Testis (tissue), 2 donors: ENCODE measurements at regions not wholly inside any gene's neighbourhood (a gene's known extent, or its start where the extent isn't known, plus 50 kb on each side); places are given as distances from the start of the nearest gene placed in this dataset.
"Not testable (repeated sequence)": the region's sequence is repeated elsewhere in the genome, so short reads cannot be mapped to it uniquely, and the experiment has no call there.

Experiments
- DNase-seq: peaks from one replicate; pipeline ENCODE4 v3.0.0-alpha.2; 2019
- H3K27ac ChIP-seq, 2 donors: fragments of 200-600 bp; sonication (generic); one replicate each; pipeline ENCODE4 v1.5.1; 2019
- H3K27me3 ChIP-seq: fragments of 200-600 bp; sonication (generic); one replicate; pipeline ENCODE4 v1.5.1; 2019
- H3K36me3 ChIP-seq: fragments of 200-600 bp; sonication (generic); one replicate; pipeline ENCODE4 v1.5.1; 2017; ENCODE audit warnings: low read depth; ENCODE audit errors: missing control alignments
- H3K4me1 ChIP-seq: fragments of 200-600 bp; sonication (generic); one replicate; pipeline ENCODE4 v1.5.1; 2019
- H3K4me3 ChIP-seq, 2 donors: fragments of 200-600 bp; sonication (generic); one replicate each; pipeline ENCODE4 v1.5.1; 2017 to 2019
- H3K9me3 ChIP-seq: fragments of 200-600 bp; sonication (generic); one replicate; pipeline ENCODE4 v1.5.1; 2017
- POLR2A ChIP-seq: fragments of 450-650 bp; IDR thresholded peaks from one replicate; pipeline ENCODE4 v1.6.1; 2017; ENCODE audit warnings: antibody characterized with exemption, mild to moderate bottlenecking, moderate library complexity
- WGBS, 2 donors: methylation state at CpG; one replicate each; pipeline ENCODE4 v1.1.5; 2018; 5-methylcytosine and 5-hydroxymethylcytosine counted together
- intact Hi-C: fragments of 100-400 bp; cut with DNase I; formaldehyde crosslinking; loops from one replicate; pipeline ENCODE4 v1.15.1; 2023; ENCODE audit warnings: low total_unique reads
- TF ChIP-seq, protein P1 (sequence below), 3 experiments: fragments of 450-650 bp in 2 of 3; fragments of 200-600 bp in 1 of 3; sonication (generic) in 1 of 3; IDR thresholded peaks; one replicate each; pipeline ENCODE4 v1.5.1; 2016 to 2019; ENCODE audit warnings: antibody characterized with exemption in 3 of 3, mild to moderate bottlenecking in 2 of 3, moderate library complexity in 1 of 3

DNA sequence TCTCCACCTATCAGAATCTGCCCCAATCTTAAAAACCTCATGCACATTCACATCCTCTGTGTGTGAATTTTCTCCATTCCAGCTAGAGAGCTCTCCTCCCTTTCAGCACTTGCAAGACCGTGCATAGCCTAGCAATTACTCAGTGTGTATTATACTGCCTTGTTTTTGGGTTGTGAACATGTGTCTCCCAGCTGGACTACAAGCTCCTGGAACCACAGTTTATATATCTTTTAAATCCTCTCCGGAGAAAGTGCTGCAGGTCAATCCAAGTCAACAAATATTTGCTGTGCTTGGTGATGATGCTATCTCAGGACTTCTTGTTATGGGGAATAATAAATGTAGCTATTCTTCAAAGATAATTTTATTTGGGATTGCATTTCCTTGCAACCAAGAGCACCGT, 58.2 kb upstream of the MEX3C start:
- no peaks in the 10 kb centered on the region for H3K36me3 ChIP-seq
- no peaks in the 10 kb centered on the region for H3K27me3 ChIP-seq
- no peak overlapping the region for H3K4me3 ChIP-seq
- H3K4me1 ChIP-seq, result peaks cover 10% of the 10 kb centered on the region
- TF ChIP-seq, protein P1, sequence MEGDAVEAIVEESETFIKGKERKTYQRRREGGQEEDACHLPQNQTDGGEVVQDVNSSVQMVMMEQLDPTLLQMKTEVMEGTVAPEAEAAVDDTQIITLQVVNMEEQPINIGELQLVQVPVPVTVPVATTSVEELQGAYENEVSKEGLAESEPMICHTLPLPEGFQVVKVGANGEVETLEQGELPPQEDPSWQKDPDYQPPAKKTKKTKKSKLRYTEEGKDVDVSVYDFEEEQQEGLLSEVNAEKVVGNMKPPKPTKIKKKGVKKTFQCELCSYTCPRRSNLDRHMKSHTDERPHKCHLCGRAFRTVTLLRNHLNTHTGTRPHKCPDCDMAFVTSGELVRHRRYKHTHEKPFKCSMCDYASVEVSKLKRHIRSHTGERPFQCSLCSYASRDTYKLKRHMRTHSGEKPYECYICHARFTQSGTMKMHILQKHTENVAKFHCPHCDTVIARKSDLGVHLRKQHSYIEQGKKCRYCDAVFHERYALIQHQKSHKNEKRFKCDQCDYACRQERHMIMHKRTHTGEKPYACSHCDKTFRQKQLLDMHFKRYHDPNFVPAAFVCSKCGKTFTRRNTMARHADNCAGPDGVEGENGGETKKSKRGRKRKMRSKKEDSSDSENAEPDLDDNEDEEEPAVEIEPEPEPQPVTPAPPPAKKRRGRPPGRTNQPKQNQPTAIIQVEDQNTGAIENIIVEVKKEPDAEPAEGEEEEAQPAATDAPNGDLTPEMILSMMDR (IDR thresholded peaks at IDR 0.05), result no peak
- TF ChIP-seq POLR2A, result no peak
- no peaks in the 10 kb centered on the region for H3K9me3 ChIP-seq
- no peak overlapping the region for H3K27ac ChIP-seq
- intact Hi-C loops, result no loop called here
- DNase-seq, result no peak
- WGBS, 2 donors, result 34 to 51% methylated on average over 3 of the region's 3 CpGs

DNA sequence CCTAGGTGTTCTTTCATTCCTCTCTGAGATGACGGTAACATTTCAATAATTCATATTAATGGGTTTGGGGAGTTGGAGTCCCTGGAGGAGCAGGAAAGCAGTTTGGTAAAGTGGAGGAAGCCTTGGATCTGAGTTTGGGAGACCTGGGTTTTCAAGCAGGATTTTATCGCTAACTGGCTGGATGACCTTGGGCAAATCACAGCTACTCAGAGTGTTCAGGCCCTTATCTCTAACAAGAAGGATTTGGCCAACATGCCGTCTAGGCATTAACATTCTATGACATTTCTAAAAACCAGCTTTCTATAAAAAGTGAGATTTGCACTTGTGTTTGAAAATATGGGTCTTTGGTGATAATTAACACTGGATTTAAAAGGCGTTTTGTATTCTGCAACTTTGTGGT, 59.7 kb upstream of the MEX3C start:
- no peaks in the 10 kb centered on the region for H3K9me3 ChIP-seq
- peaks cover 10% of the 10 kb centered on the region for H3K4me1 ChIP-seq
- H3K36me3 ChIP-seq, result no peaks in the 10 kb centered on the region
- DNase-seq, result peak; percentile 53
- intact Hi-C loops, result no loop called here
- WGBS, 2 donors, result 28 to 42% methylated on average over 4 of the region's 4 CpGs
- no peak overlapping the region for H3K4me3 ChIP-seq
- no peak overlapping the region for H3K27ac ChIP-seq
- H3K27me3 ChIP-seq, result no peaks in the 10 kb centered on the region
- TF ChIP-seq, protein P1 (IDR thresholded peaks at IDR 0.05), result no peak
- no peak for TF ChIP-seq POLR2A

DNA sequence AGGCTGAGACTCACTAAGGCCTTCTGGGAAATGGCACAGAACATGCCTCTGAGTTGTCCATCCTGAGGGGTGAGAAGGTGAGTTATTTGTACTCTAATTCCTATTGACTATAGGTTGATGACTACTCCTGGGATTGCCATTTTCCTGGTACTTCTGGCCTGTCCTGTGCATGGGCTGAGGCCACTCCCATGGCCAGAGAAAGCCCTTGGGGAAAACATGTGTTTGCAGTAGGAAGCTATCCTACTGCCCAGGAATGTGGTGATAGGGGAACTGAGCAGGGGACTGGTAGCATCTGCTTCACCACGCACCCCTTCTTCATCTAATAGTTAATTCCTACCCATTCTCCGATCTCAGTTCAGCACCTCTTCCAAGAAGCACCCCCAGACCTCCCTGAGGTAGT, 62.6 kb upstream of the MEX3C start:
- Histone ChIP-seq H3K4me3 (no peak overlapping the region), H3K9me3 (no peaks in the 10 kb centered on the region), H3K27ac (no peak overlapping the region), H3K36me3 (no peaks in the 10 kb centered on the region), H3K27me3 (no peaks in the 10 kb centered on the region), H3K4me1 (peaks cover 10% of the 10 kb centered on the region)
- no peak for TF ChIP-seq POLR2A
- TF ChIP-seq, protein P1 (IDR thresholded peaks at IDR 0.05), result no peak
- WGBS, 2 donors, result 88 to 90% methylated on average over 2 of the region's 2 CpGs
- DNase-seq, result no peak
- intact Hi-C loops, result no loop called here

DNA sequence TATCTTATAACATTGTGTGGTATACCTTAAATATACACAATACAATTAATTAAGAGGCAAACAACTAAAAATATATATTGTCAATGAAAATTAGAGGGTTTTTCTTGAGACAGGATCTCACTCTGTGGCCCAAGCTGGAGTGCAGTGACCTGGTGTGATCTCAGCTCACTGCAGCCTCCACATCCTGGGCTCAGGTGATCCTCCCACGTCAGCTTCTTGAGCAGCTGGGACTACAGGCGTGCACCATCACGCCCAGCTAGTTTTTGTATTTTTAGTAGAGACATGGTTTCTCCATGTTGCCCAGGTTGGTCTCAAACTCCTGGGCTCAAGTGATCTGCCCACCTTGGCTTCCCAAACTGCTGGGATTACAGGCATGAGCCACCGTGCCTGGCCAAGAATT, 68.6 kb upstream of the MEX3C start:
- H3K27me3 ChIP-seq, intact Hi-C loops, H3K36me3 ChIP-seq, H3K4me3 ChIP-seq, H3K9me3 ChIP-seq, H3K27ac ChIP-seq, DNase-seq, H3K4me1 ChIP-seq: not testable (repeated sequence)
- 86% methylated on average over 4 of the region's 4 CpGs for WGBS, 2 donors

DNA sequence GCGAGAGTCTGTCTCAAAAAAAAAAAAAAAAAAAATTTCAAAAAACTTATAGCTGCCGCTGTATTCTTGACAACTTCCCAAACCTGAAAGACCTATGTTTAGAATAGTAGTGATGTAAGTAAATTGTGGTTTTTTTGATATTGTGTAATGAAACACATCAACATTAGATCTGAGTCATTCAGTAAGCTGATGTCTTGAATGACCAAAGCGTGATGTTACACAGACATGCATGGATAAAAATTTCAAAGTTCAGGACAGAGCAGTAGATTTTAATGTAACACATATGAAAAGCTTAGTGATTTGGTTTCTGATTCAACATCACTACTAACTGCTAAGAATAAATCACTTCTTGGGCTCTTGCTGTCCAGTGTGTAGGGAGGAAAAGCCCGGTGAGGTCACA, 69.3 kb upstream of the MEX3C start:
- H3K27me3 ChIP-seq, result no peaks in the 10 kb centered on the region
- H3K36me3 ChIP-seq, result no peaks in the 10 kb centered on the region
- intact Hi-C loops, result no loop called here
- no peaks in the 10 kb centered on the region for H3K4me1 ChIP-seq
- TF ChIP-seq POLR2A, result no peak
- TF ChIP-seq, protein P1 (IDR thresholded peaks at IDR 0.05), result no peak
- no peak for DNase-seq
- no peak overlapping the region for H3K27ac ChIP-seq
- WGBS, 2 donors, result 86 to 89% methylated on average over 4 of the region's 4 CpGs
- no peak overlapping the region for H3K4me3 ChIP-seq
- no peaks in the 10 kb centered on the region for H3K9me3 ChIP-seq
